Panc1 (cell line): ENCODE measurements at regions not wholly inside any gene's neighbourhood (a gene's known extent, or its start where the extent isn't known, plus 50 kb on each side); places are given as distances from the start of the nearest gene placed in this dataset.

ENCODE experiments used
- ATAC-seq: fragments of 200-7000 bp; cut with Tn5 transposase; 2 replicates; pipeline ENCODE4 v1.9.1; 2020; ENCODE audit warnings: mild to moderate bottlenecking, moderate library complexity
- BruUV-seq: library from RNA; stranded (reverse); fragments of 400-500 nt; replicated peaks from 2 replicates; lab custom pipeline; 2021; lab: Mats Ljungman, UMichigan
- CTCF ChIA-PET: fragments of 300-600 bp; sonication (Branson Sonifier 250); formaldehyde crosslinking; loops from one replicate; lab custom pipeline; 2022; ENCODE audit warnings: antibody characterized with exemption; lab: Charles Lee
- POLR2A ChIA-PET: fragments of 300-600 bp; sonication (Branson Sonifier 250); formaldehyde crosslinking; loops from one replicate; lab custom pipeline; 2022; ENCODE audit warnings: antibody characterized with exemption; lab: Charles Lee
- DNase-seq: peaks from one replicate; pipeline ENCODE4 v3.0.0-alpha.2; 2010; ENCODE audit warnings: low read depth, low spot score
- H3K27ac ChIP-seq: 2 replicates; pipeline ENCODE4 v1.5.1; 2011; ENCODE audit warnings: mild to moderate bottlenecking, low read length, inconsistent platforms
- H3K27me3 ChIP-seq: fragments of 200-500 bp; sonication (Bioruptor generic); 2 replicates; pipeline ENCODE4 v1.6.0; 2014; ENCODE audit warnings: low read length, inconsistent platforms; ENCODE audit not compliant: control insufficient read depth, insufficient read depth
- H3K36me3 ChIP-seq: fragments of 200-500 bp; sonication (Bioruptor generic); 2 replicates; pipeline ENCODE4 v1.5.1; 2014; ENCODE audit warnings: inconsistent platforms, mild to moderate bottlenecking, low read length, moderate library complexity; ENCODE audit not compliant: control insufficient read depth, insufficient read depth
- H3K4me1 ChIP-seq: 2 replicates; pipeline ENCODE4 v1.5.1; 2011; ENCODE audit warnings: inconsistent platforms, mild to moderate bottlenecking, low read length, moderate library complexity; ENCODE audit not compliant: control insufficient read depth, insufficient read depth
- H3K4me3 ChIP-seq, 2 experiments: 2 replicates each; pipeline ENCODE4 v1.5.1; 2011 to 2012; ENCODE audit warnings: low read depth in 2 of 2, low read length in 2 of 2, mild to moderate bottlenecking in 2 of 2, inconsistent platforms in 1 of 2, moderate library complexity in 1 of 2
- H3K9me3 ChIP-seq: fragments of 200-500 bp; sonication (Bioruptor generic); 2 replicates; pipeline ENCODE4 v1.5.1; 2014; ENCODE audit warnings: low read depth, mild to moderate bottlenecking, inconsistent platforms, low read length, moderate library complexity; ENCODE audit not compliant: control insufficient read depth, insufficient read depth
- POLR2AphosphoS5 ChIP-seq: IDR thresholded peaks from 2 replicates; pipeline ENCODE4 v1.6.1; 2012; ENCODE audit warnings: mild to moderate bottlenecking, low read depth, low read length, moderate library complexity
- REST ChIP-seq, 2 experiments: IDR thresholded peaks; 2 replicates each; pipeline ENCODE4 v1.6.1; 2011 to 2012; ENCODE audit warnings: low read depth in 2 of 2, control low read depth in 1 of 2, low read length in 1 of 2, mild to moderate bottlenecking in 1 of 2, moderate library complexity in 1 of 2; ENCODE audit not compliant: insufficient read depth in 1 of 2
- SIN3A ChIP-seq: IDR thresholded peaks from 2 replicates; pipeline ENCODE4 v1.6.1; 2012; ENCODE audit warnings: low read depth, mild to moderate bottlenecking, low read length, moderate library complexity, borderline replicate concordance; ENCODE audit not compliant: insufficient read depth
- TCF7L2 ChIP-seq: IDR thresholded peaks from 2 replicates; pipeline ENCODE4 v1.6.1; 2011; ENCODE audit warnings: mild to moderate bottlenecking, low read depth, low read length, inconsistent platforms
- in situ Hi-C: cut with HindIII; loops from 2 replicates; pipeline ENCODE4 v1.10.0; 2016; ENCODE audit warnings: low sequenced_read_pairs, low pct_unique_long_range_greater_than_20kb
- intact Hi-C: fragments of 100-400 bp; cut with micrococcal nuclease; formaldehyde crosslinking; loops from one replicate; pipeline ENCODE4 v1.10.0; 2022; ENCODE audit not compliant: unreplicated experiment
- TF ChIP-seq, protein P1 (sequence below): fragments of 450-650 bp; IDR thresholded peaks from 2 replicates; pipeline ENCODE4 v1.5.1; 2017; ENCODE audit warnings: mild to moderate bottlenecking

GRCh38 chr9:89661956-89662717, 57.3 kb downstream of the GADD45G start:
- POLR2A ChIA-PET, result no interaction called here

DNA sequence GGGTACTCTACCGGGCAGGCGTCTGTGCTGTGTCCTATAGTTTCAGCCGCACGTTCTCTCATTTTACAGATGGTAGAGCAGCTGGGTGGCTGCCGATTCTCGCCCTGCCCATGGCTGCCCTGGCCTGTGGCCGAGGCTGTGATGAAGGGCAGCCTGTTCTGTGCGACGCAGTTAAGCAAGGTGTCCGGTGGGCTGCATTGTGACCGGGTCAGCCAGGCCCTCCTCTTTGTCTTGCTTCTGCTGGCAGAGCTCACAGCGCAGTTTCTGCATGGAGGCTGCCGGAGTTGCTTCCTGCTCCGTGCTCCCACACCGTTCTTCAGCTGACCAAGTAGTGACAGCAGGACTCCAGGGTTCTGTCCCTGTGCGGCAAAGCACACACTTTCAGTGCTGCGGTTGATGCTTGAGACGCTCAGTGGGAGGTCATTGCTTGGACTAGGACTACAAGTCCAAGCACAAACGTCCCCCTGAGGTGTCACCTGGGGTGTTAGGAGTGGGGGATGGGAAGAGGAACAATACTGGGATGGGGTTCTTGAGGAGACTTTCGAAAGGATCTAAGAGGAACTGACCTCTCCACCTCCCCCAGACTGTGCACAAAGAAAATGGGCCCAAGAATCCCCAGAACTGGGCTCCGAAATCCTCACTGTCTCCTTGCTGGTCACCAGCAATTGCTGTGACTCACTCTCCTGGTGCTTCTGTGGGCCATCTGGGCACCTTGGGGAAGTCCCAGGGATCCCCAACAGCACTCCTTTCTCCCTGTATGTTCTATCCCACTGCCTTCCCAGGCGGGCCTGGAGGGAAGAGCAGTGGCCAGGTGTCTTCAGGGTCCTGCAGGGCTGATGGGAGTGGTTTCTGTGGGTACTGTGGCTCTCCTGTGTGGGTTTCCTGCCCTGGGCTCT, 58.2 kb downstream of the GADD45G start:
- no peaks in the 10 kb centered on the region for H3K4me1 ChIP-seq
- H3K9me3 ChIP-seq, result no peaks in the 10 kb centered on the region
- H3K27ac ChIP-seq, result no peak overlapping the region
- H3K27me3 ChIP-seq, result no peaks in the 10 kb centered on the region
- ATAC-seq (no peak), DNase-seq (no peak)
- no peaks in the 10 kb centered on the region for H3K36me3 ChIP-seq
- POLR2A ChIA-PET, result no interaction called here
- BruUV-seq, result no TSS peak
- in situ Hi-C loops, result no loop called here
- intact Hi-C loops, result no loop called here
- CTCF ChIA-PET, result no interaction called here
- H3K4me3 ChIP-seq, result no peak overlapping the region
- no peak for TF ChIP-seq TCF7L2
- TF ChIP-seq REST (IDR thresholded peaks at IDR 0.05; ENCODE audit: insufficient read depth in 1 of 2, low read depth in 2 of 2, low read length in 1 of 2), result no peak
- TF ChIP-seq, protein P1, sequence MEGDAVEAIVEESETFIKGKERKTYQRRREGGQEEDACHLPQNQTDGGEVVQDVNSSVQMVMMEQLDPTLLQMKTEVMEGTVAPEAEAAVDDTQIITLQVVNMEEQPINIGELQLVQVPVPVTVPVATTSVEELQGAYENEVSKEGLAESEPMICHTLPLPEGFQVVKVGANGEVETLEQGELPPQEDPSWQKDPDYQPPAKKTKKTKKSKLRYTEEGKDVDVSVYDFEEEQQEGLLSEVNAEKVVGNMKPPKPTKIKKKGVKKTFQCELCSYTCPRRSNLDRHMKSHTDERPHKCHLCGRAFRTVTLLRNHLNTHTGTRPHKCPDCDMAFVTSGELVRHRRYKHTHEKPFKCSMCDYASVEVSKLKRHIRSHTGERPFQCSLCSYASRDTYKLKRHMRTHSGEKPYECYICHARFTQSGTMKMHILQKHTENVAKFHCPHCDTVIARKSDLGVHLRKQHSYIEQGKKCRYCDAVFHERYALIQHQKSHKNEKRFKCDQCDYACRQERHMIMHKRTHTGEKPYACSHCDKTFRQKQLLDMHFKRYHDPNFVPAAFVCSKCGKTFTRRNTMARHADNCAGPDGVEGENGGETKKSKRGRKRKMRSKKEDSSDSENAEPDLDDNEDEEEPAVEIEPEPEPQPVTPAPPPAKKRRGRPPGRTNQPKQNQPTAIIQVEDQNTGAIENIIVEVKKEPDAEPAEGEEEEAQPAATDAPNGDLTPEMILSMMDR, result no peak
- no peak for TF ChIP-seq SIN3A

More at GRCh38 chr9:89661956-89662717, 57.3 kb downstream of the GADD45G start:
- TF ChIP-seq SIN3A, result no peak
- no peak for TF ChIP-seq REST (IDR thresholded peaks at IDR 0.05; ENCODE audit: insufficient read depth in 1 of 2, low read depth in 2 of 2, low read length in 1 of 2)
- TF ChIP-seq TCF7L2, result no peak
- TF ChIP-seq POLR2AphosphoS5, result no peak
- TF ChIP-seq, protein P1, result no peak
- no peaks in the 10 kb centered on the region for H3K27me3 ChIP-seq
- CTCF ChIA-PET, result no interaction called here
- H3K4me3 ChIP-seq, result peak overlapping the region in 1 of 2 experiments; percentile 23; a peak in 1 of 4 replicates
- DNase-seq (no peak), ATAC-seq (peak; percentile 60; the same call in 1 of the 2 replicates)
- H3K9me3 ChIP-seq, result no peaks in the 10 kb centered on the region
- no peaks in the 10 kb centered on the region for H3K36me3 ChIP-seq
- in situ Hi-C loops (no loop called here), intact Hi-C loops (no loop called here)
- H3K27ac ChIP-seq, result no peak overlapping the region
- H3K4me1 ChIP-seq, result no peaks in the 10 kb centered on the region
- BruUV-seq, result no TSS peak
